ENCODE measurements at regions not wholly inside any gene's neighbourhood (a gene's known extent, or its start where the extent isn't known, plus 50 kb on each side); places are given as distances from the start of the nearest gene placed in this dataset.

DNA sequence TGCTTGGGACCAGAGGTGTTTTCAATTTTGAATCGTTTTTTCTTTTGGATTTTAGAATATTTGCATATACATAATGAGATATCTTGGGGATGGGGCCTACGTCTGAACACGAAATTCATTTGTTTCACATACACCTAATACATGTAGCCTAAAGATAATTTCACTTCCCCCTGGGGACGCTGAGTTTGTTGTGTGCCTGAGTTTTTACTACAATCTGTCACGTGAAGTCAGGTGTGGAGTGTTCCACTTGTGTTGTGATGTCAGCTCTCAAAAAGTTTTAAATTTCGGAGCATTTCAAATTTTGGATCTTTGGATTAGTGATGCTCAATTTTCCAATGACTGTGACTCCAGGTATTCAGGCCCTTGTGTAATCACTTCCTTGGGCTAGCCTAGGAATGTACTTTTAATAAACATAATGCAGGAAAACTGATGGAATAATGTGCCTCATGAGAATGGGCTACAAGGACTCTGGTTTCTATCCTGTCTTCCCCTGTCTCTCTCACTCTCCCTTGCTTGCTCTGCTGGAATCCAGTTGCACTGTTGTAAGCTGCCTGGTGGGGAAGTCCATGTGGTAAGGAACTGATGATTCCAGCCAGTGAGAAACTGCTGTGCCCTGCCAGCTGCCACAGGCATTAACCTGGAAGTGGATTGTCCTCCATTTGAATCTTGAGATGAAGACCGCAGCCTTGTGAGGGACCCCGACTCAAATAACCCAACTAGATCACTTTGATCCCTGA is 403.8 kb downstream of the SHISA9 start:
- no peak for TF ChIP-seq YY1 (IDR thresholded peaks at IDR 0.05; ENCODE audit: extremely low read depth, insufficient replicate concordance, low read depth, low read length)
- TF ChIP-seq FOSL1 (IDR thresholded peaks at IDR 0.05; ENCODE audit: low read depth), result no peak
- no peak for TF ChIP-seq EZH2phosphoT487 (IDR thresholded peaks at IDR 0.05; ENCODE audit: borderline replicate concordance)
- TF ChIP-seq CBX3 (IDR thresholded peaks at IDR 0.05; ENCODE audit: low read depth), result no peak
- no peak for TF ChIP-seq ELF1 (IDR thresholded peaks at IDR 0.05; ENCODE audit: borderline replicate concordance, low read depth)
- no peak for TF ChIP-seq ZNF274 (IDR thresholded peaks at IDR 0.05; ENCODE audit: low read depth, low read length)
- TF ChIP-seq, protein P1, sequence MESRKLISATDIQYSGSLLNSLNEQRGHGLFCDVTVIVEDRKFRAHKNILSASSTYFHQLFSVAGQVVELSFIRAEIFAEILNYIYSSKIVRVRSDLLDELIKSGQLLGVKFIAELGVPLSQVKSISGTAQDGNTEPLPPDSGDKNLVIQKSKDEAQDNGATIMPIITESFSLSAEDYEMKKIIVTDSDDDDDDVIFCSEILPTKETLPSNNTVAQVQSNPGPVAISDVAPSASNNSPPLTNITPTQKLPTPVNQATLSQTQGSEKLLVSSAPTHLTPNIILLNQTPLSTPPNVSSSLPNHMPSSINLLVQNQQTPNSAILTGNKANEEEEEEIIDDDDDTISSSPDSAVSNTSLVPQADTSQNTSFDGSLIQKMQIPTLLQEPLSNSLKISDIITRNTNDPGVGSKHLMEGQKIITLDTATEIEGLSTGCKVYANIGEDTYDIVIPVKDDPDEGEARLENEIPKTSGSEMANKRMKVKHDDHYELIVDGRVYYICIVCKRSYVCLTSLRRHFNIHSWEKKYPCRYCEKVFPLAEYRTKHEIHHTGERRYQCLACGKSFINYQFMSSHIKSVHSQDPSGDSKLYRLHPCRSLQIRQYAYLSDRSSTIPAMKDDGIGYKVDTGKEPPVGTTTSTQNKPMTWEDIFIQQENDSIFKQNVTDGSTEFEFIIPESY (IDR thresholded peaks at IDR 0.05; ENCODE audit: extremely low read depth, insufficient replicate concordance, low read length), result no peak
- TF ChIP-seq, protein P2, sequence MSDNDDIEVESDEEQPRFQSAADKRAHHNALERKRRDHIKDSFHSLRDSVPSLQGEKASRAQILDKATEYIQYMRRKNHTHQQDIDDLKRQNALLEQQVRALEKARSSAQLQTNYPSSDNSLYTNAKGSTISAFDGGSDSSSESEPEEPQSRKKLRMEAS (IDR thresholded peaks at IDR 0.05), result no peak
- TF ChIP-seq CEBPB (IDR thresholded peaks at IDR 0.05; ENCODE audit: low read depth), result no peak
- no peak for TF ChIP-seq EGR1 (IDR thresholded peaks at IDR 0.05; ENCODE audit: low read depth)
- no peak for TF ChIP-seq RAD21 (IDR thresholded peaks at IDR 0.05; ENCODE audit: low read depth)
- no peak for TF ChIP-seq SP1 (IDR thresholded peaks at IDR 0.05; ENCODE audit: low read depth)
- TF ChIP-seq POLR2A (IDR thresholded peaks at IDR 0.05; ENCODE audit: borderline replicate concordance, extremely low read depth, insufficient read depth, insufficient read length), result no peak
- TF ChIP-seq ZFX (IDR thresholded peaks at IDR 0.05), result no peak

More for the DNA sequence above, 403.8 kb downstream of the SHISA9 start:
- CTCF ChIA-PET, result no interaction called here
- no peak for ATAC-seq
- H3K36me3 ChIP-seq (ENCODE audit: control insufficient read depth in 1 of 2, insufficient read depth in 2 of 2, low read length in 2 of 2), result no peaks in the 10 kb centered on the region
- DNase-seq (ENCODE audit: low read depth, low spot score), result no peak
- no TSS peak for BruUV-seq (replicated peaks)
- no peaks in the 10 kb centered on the region for H3K4me1 ChIP-seq (ENCODE audit: control insufficient read depth in 1 of 2, insufficient read depth in 2 of 2, low read length in 2 of 2)
- H3K79me2 ChIP-seq (ENCODE audit: insufficient read depth, low read length), result no peaks in the 10 kb centered on the region
- no peak overlapping the region for H3K9ac ChIP-seq (ENCODE audit: low read length)
- H3K4me3 ChIP-seq (replicated peaks in 1 of 2; ENCODE audit: low read depth in 1 of 2, low read length in 2 of 2), result no peak overlapping the region
- H3K9me2 ChIP-seq (ENCODE audit: insufficient read depth), result no peaks in the 10 kb centered on the region
- RAD21 ChIA-PET (ENCODE audit: low non-redundant PET in 1 of 2, low total read pairs in 2 of 2, uncharacterized antibody in 2 of 2, unreplicated experiment in 2 of 2), result no interaction called here
- H3K9me3 ChIP-seq (ENCODE audit: control insufficient read depth in 1 of 2, insufficient read depth in 1 of 2, low read depth in 1 of 2, low read length in 2 of 2), result no peaks in the 10 kb centered on the region; a peak in 1 of 4 replicates
- H2AFZ ChIP-seq (ENCODE audit: low read depth, low read length, poor library complexity, severe bottlenecking), result no peak overlapping the region
- no peak overlapping the region for H3K4me2 ChIP-seq (ENCODE audit: low read length)
- H3K27me3 ChIP-seq (ENCODE audit: insufficient read depth, low read length), result no peaks in the 10 kb centered on the region
- intact Hi-C loops (cut with micrococcal nuclease), result no loop called here
- POLR2A ChIA-PET, result no interaction called here
- H4K20me1 ChIP-seq (ENCODE audit: insufficient read depth), result no peaks in the 10 kb centered on the region
- H3K27ac ChIP-seq (ENCODE audit: low read depth, low read length), result no peak overlapping the region
